H1 (cell line): ENCODE measurements at regions not wholly inside any gene's neighbourhood (a gene's known extent, or its start where the extent isn't known, plus 50 kb on each side); places are given as distances from the start of the nearest gene placed in this dataset.

Source experiments
- BCL11A ChIP-seq, 2 experiments: IDR thresholded peaks; one replicate each; pipeline ENCODE4 v1.6.1; 2011; ENCODE audit warnings: low read depth in 2 of 2, low read length in 2 of 2, mild to moderate bottlenecking in 2 of 2
- CHD2 ChIP-seq: IDR thresholded peaks from 2 replicates; pipeline ENCODE4 v1.6.1; 2012; ENCODE audit warnings: low read length, improper control_type of control experiment
- CHD7 ChIP-seq: fragments of 300-600 bp; sonication (generic); IDR thresholded peaks from 2 replicates; pipeline ENCODE4 v1.7.1; 2012; ENCODE audit warnings: low read length, moderate library complexity, mild to moderate bottlenecking, inconsistent platforms; ENCODE audit not compliant: insufficient replicate concordance
- HDAC6 ChIP-seq: IDR thresholded peaks from one replicate; pipeline ENCODE4 v1.7.1; 2012; ENCODE audit warnings: low read depth, mild to moderate bottlenecking, inconsistent platforms, low read length, moderate library complexity
- JUND ChIP-seq: IDR thresholded peaks from 2 replicates; pipeline ENCODE4 v1.6.1; 2011; ENCODE audit warnings: mild to moderate bottlenecking, improper control_type of control experiment, low read length

- TF ChIP-seq CHD7 (no peak), JUND (no peak), BCL11A (IDR thresholded peaks at IDR 0.05; ENCODE audit: low read depth in 2 of 2, low read length in 2 of 2) (no peak), HDAC6 (no peak), CHD2 (no peak)
Observed at GRCh38 chr6:165823609-165824326, 160.7 kb upstream of the PDE10A start (continued).
